Activated effector memory CD4-positive, alpha-beta T cell treated with Interleukin-2 at 50 U/mL for 16 hours (primary cell): ENCODE measurements at regions not wholly inside any gene's neighbourhood (a gene's known extent, or its start where the extent isn't known, plus 50 kb on each side); places are given as distances from the start of the nearest gene placed in this dataset.
"Not testable (repeated sequence)": the region's sequence is repeated elsewhere in the genome, so short reads cannot be mapped to it uniquely, and the experiment has no call there.

ENCODE experiments used
- DNase-seq: peaks from one replicate; pipeline ENCODE4 v3.0.0-alpha.2; 2020

- no peak for DNase-seq
Measured at GRCh38 chr15:26065723-26066122, 202.6 kb upstream of the ATP10A start.

DNA sequence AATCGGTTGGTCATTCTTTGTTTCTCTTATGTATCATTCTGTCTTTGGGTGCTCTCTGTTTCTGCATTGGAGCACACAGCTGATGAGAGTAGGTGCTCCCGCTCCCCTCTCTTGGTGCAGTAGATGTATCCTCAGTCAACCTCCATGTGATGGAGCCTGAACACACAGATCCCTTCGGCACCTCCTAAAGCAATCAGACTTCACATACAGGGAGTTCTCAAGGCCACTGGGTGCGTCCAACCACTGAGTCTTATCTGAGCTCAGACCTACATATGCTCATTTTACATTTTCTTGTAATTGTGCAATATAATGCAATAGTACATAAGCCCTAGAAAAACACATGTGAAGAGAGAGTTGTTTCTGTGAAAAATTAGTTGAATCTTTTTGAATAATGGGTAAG, 198.1 kb upstream of the ATP10A start:
- no peak for DNase-seq

- not testable (repeated sequence) for DNase-seq
Measured at GRCh38 chr15:26056766-26057165, 193.6 kb upstream of the ATP10A start.

DNA sequence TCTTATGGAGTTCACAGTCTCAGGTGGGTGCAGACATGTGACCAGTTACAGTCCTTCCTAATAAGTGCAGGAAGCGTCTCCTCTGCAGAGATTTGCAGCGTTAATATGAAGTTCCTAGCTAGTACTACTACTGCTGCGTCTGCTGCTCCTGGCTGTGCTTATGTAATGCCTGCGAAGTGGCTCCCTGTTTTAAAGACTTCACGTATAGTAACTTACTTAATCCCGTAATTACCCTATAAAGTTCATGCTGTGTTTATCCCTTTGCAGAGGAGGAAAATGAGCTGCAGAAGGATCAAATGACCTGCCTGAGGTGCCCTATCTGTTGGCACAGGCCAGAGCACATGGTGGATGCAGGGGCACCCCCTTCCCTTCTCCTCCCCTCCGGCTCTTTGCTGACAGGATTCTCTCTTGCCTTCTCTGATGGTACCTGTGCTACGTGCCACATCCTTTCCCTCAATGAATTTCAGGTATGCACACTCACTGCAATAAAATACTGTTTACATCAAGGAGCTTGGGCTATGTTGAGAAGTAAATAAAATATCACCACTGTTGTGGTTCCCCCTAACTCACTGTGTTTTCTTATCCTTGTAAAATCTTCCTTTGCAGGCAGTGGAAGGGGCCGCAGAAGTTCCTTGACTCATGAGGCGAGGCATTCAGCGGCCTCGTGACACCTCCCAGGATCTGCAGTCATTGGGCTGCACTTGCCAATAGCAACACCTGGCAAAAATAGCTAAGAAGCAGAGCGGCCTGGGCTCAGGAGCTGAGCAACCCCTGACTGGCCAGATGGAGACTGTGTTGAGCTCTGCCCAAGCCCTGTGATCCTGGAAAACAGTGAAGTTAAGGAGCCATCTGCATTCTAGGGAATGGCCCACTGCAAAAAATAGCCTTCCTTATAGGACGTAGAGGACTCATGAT, 188.9 kb upstream of the ATP10A start:
- DNase-seq, result no peak

- DNase-seq, result no peak
Measured at GRCh38 chr15:26050984-26051383, 187.9 kb upstream of the ATP10A start.

- DNase-seq, result no peak
Measured at GRCh38 chr15:26049900-26050657, 187.0 kb upstream of the ATP10A start.

DNA sequence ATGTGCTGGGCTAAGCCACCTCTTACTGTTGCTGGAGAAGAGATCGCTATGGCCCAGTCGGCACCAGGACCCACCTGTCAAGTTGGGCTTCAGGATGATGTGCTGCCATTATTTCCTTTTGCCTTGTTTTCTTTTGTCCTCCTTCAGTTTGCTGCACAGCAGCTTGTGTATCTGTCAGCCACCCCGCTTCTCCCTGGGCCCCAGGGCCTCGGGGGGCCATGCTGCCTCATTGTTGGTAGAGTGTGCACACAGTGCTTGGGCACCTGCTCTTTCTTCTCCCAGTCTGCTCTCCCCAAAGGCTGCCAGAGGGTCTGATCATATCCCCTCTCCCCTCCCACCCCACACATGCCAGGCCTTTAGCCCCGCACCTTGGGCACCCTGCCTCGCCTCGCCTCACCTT, 185.5 kb upstream of the ATP10A start:
- DNase-seq, result no peak

DNA sequence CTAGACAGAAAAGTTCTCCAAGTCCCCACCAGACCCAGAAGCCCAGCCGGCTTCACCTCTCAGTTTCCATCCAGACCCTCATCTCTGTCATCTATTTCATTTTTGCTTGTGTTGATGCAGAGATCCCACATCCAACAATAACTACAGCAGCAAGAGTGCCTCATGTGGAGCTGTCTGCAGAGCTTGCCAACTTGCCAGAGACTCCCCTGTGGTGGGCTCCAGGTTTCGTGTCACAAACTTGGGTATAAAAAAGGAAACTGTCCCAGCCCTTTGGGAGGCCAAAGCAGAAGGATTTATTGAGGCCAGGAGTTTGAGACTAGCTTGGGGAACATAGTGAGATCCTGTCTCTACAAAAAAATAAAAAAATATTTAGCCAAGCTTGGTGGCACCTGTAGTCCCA, 182.4 kb upstream of the ATP10A start:
- no peak for DNase-seq

DNA sequence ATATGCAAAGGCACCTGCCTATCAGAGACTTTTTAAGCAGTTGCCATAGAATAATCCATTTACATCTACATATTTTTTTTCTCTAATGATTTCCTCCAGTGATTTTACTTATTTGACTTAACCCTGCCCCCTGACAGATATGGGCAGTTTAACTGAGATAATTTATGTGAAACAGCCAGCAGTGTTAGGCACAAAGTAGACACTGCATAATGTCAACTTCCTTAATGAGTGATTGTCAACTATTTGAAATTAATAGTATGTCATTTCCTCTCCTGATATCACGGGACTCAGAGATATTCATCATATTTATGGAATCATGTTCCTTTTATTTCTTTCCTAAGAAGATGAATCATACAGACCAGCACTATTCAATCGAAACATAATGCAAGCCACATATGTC, 179.9 kb upstream of the ATP10A start:
- no peak for DNase-seq

DNA sequence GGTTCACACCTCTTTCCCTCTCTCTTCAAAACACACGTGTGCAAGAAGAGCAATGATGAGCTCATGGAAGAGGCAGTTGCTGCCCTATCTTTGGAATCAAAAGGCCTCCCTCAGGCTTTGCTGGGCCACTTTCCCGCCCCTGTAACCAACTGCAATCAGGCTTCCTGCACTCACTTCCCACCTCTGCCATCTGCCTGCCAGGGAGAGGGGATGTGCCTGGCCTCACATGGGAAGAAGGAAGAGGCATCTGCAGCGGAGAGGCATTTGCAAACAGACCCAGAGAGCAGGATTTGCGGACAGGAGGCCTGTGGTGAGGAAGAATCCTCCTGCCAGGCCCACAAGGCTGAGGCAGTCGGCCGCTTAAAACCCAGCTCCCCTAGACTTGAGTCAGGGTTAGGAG, 175.6 kb upstream of the ATP10A start:
- no peak for DNase-seq

DNA sequence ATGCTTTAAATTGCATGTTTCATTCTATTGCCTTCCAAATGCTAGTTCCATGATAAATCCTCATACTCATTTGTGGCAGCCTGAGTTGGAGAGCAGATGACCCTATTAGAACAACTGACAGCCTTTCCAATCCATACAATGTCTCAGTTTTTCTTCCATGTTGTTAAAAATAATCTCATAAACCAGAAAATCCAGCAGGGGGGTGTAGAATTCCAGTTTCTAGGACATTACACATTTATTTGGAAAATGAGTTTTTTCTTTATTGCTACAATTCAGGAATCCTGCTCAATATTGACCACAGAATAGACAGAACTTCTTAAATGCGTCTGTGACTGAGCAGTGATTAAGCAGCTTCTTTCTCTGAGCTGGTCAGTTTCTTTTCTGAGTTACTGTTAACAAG, 174.2 kb upstream of the ATP10A start:
- DNase-seq, result no peak

GRCh38 chr15:26033493-26033892, 170.4 kb upstream of the ATP10A start:
- no peak for DNase-seq

DNA sequence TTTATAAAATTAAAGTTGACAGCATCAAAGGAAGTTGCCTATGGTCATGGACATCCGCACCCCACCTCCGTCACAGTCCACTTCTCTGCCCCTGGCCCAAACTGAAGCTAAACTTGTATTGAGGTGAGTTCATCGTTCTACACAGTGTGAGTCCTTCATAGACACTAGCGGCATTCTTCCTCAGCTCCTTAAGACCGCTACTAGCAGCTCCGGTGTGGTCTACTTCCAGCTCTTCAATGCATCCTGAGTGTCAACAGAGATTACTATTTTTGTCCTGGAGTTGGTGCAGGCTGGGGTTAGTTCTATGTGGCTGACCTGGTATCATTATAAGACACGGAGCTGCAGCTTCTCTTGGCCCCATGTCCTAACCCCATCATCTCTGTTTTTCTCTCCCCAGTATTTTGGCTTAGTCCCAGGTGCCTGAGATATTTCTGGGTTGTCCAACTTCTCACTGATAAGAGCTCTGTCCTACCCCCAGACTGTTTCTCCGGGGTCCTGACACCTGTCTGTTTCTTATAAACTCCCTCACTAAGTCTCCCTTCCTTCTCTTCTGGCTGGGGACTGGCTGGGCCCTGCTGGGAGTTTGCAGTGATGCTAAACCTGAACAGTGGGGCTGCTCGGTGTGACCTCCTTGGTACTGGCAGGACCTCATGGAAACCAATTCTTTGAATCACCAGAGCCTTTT, 169.2 kb upstream of the ATP10A start:
- no peak for DNase-seq

DNA sequence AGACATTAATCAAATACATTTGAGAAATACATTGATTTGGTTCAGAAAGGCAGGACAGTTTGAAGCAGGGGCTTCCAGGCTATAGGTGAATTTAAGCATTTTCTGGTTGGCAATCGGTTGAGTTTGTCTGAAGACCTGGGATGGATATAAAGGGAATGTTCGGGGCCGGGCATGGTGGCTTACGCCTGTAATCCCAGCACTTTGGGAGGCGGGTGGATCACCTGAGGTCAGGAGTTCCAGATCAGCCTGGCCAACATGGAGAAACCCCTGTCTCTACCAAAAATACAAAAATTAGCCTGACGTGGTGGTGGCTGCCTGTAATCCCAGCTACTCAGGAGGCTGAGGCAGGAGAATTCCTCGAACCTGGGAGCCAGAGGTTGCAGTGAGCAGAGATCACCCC, 166.5 kb upstream of the ATP10A start:
- not testable (repeated sequence) for DNase-seq

DNA sequence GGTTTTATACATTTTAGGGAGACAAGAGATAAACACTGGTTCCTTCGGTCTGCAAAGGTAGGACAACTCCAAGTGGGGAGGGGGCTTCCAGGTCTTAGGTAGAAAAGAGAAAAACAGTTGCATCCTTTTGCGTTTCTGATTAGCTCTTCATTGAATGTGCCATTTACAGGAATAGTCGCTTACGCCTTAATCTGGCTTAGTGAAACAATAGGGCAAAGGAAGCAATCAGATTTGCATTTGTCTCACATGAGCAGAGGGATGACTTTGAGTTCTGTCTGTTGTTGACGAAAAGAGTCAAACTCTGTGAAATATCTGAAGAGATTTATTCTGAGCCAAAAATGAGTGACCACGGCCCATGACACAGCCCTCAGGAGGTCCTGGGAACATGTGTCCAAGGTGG, 166.0 kb upstream of the ATP10A start:
- DNase-seq, result no peak

GRCh38 chr15:26028086-26028740, 165.1 kb upstream of the ATP10A start:
- no peak for DNase-seq

DNA sequence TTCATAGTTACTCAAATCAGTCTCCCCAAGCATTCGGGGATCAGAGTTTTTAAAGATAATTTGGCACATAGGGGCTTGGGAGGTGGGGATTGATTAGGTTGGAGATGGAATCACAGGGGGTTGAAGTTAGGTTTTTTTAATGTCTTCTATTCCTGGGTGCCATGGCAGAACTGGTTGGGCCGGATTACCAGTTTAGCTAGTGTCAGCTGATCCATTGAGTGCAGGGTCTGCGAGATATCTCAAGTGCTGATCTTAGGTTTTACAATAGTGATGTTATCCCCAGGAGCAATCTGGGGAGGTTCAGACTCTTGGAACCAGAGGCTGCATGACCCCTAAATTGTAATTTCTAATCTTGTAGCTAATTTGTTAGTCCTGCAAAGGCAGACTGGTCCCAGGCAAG, 163.5 kb upstream of the ATP10A start:
- DNase-seq, result not testable (repeated sequence)

GRCh38 chr15:26024241-26024640, 161.1 kb upstream of the ATP10A start:
- DNase-seq, result no peak

DNA sequence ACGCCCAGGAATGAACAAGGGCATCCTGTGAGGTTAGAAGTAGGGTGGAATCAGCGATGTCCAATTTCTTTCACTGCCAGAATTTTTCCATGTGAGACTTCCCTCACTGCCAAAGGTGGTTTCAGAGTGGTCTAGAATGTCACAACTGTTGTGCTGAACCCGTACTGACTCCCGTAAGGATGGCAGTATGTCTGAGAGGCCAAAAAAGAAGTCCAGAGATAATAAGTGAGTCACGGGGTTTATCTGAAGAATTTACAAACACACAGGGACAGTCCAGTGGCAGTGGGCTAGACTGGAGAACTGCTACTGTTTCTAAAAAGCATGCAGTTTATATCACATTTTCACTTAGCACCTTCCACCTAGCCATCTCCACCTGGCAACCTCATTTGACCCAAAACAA, 160.6 kb upstream of the ATP10A start:
- no peak for DNase-seq

DNA sequence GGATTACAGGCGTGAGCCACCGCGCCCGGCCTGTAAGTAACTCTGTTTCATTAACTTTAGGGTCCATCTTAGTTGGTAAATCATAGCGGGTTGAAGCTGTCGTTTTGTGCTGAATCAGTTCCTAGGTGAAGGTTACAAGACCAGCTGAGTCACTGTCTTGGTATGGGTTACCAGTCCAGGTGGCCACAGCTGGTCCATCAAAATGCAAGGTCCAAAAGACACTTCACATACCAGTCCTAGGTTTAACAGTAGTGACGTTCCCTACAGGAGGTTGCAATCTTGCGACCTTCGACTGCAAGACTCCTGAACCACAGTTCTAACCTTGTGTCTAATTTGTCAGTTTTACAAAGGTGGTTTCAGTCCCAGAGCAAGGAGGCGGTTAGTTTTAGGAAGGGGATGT, 160.1 kb upstream of the ATP10A start:
- no peak for DNase-seq

- DNase-seq, result no peak
Measured at GRCh38 chr15:26020871-26021270, 157.7 kb upstream of the ATP10A start.

DNA sequence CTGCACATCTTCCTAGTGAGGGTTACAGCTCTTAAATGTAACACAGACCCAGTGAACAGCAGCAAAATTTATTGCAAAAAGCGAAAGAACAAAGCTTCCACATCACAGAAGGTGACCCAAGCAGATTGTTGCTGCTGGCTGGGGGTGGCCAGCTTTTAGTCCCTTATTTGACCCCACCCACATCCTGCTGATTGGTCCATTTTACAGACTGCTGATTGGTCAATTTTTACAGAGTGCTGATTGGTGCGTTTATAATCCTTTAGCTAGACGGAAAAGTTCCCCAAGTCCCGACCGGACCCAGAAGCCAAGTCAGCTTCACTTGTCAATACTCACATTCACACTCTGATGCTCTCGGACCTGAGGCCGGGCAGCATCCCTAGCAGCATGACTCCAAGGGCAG, 154.5 kb upstream of the ATP10A start:
- DNase-seq, result no peak

DNA sequence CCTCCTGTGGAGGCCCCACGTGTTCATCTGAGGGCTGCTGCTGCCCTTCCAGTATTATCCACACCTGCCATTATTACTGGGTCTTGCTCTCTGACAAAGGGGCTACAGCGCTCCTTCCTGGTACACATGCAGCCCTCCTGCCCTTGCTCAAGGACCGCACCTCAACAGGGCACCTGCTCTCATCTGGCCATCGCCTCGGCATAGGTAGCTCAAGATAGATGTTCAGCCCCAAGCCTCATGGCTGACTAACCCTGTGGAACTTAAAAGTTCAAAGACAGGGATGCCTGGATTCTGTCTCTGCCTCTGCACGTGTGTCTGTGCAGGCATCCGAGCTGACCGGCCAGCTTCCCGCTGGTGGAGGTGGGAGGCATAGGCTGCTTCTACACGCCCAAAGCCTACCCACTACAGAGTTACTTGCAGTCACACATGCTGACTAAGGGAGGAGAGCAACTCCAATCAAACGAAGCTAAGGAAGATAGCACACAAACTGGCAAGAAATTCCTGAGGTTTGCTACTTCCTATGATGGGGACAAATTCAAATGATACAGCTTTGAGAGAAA, 152.5 kb upstream of the ATP10A start:
- no peak for DNase-seq
